ENCODE measurements at regions not wholly inside any gene's neighbourhood (a gene's known extent, or its start where the extent isn't known, plus 50 kb on each side); places are given as distances from the start of the nearest gene placed in this dataset.
"Not testable (repeated sequence)": the region's sequence is repeated elsewhere in the genome, so short reads cannot be mapped to it uniquely, and the experiment has no call there.

- no peak for DNase-seq (ENCODE audit: low spot score)
Measured at GRCh38 chr12:88703790-88704189, 123.5 kb upstream of the KITLG start.

GRCh38 chr12:88698471-88698870, 118.2 kb upstream of the KITLG start:
- DNase-seq (ENCODE audit: low spot score) = no peak

- DNase-seq (ENCODE audit: low spot score) = no peak
Measured at GRCh38 chr12:88693837-88694445, 113.7 kb upstream of the KITLG start.

GRCh38 chr12:88691811-88692210, 111.5 kb upstream of the KITLG start:
- DNase-seq (ENCODE audit: low spot score) = no peak

GRCh38 chr12:88684610-88685009, 104.3 kb upstream of the KITLG start:
- no peak for DNase-seq (ENCODE audit: low spot score)

- DNase-seq (ENCODE audit: low spot score) = no peak
Measured at GRCh38 chr12:88684170-88684569, 103.9 kb upstream of the KITLG start.

GRCh38 chr12:88683628-88684027, 103.4 kb upstream of the KITLG start:
- no peak for DNase-seq (ENCODE audit: low spot score)

- DNase-seq (ENCODE audit: low spot score) = no peak
Measured at GRCh38 chr12:88681271-88681670, 101.0 kb upstream of the KITLG start.

- no peak for DNase-seq (ENCODE audit: low spot score)
Measured at GRCh38 chr12:88677464-88677863, 97.2 kb upstream of the KITLG start.

GRCh38 chr12:88667615-88668014, 87.3 kb upstream of the KITLG start:
- not testable (repeated sequence) for DNase-seq (ENCODE audit: low spot score)

GRCh38 chr12:88665071-88665470, 84.8 kb upstream of the KITLG start:
- no peak for DNase-seq (ENCODE audit: low spot score)

GRCh38 chr12:88662961-88663360, 82.7 kb upstream of the KITLG start:
- no peak for DNase-seq (ENCODE audit: low spot score)

GRCh38 chr12:88662093-88662492, 81.8 kb upstream of the KITLG start:
- DNase-seq (ENCODE audit: low spot score) = no peak

- DNase-seq (ENCODE audit: low spot score) = no peak
Measured at GRCh38 chr12:88658009-88658408, 77.7 kb upstream of the KITLG start.

GRCh38 chr12:88650715-88651114, 70.4 kb upstream of the KITLG start:
- DNase-seq (ENCODE audit: low spot score) = no peak

- no peak for DNase-seq (ENCODE audit: low spot score)
Measured at GRCh38 chr12:88648625-88649024, 68.4 kb upstream of the KITLG start.

- DNase-seq (ENCODE audit: low spot score) = no peak
Measured at GRCh38 chr12:88646824-88647223, 66.6 kb upstream of the KITLG start.

GRCh38 chr12:88645816-88646215, 65.5 kb upstream of the KITLG start:
- no peak for DNase-seq (ENCODE audit: low spot score)

GRCh38 chr12:88644946-88645702, 64.9 kb upstream of the KITLG start:
- no peak for DNase-seq (ENCODE audit: low spot score)

- no peak for DNase-seq (ENCODE audit: low spot score)
Measured at GRCh38 chr12:88643685-88644084, 63.4 kb upstream of the KITLG start.

- no peak for DNase-seq (ENCODE audit: low spot score)
Measured at GRCh38 chr12:88642675-88643431, 62.6 kb upstream of the KITLG start.

- no peak for DNase-seq (ENCODE audit: low spot score)
Measured at GRCh38 chr12:88638966-88639760, 58.9 kb upstream of the KITLG start.
